ENCODE measurements at regions not wholly inside any gene's neighbourhood (a gene's known extent, or its start where the extent isn't known, plus 50 kb on each side); places are given as distances from the start of the nearest gene placed in this dataset.

- TF ChIP-seq ZNF462 (CRISPR knock-in tag; IDR thresholded peaks at IDR 0.05) (no peak), STAT1 (IDR thresholded peaks at IDR 0.05; ENCODE audit: unreplicated experiment) (no peak), EZH2 (IDR thresholded peaks at IDR 0.05; ENCODE audit: low read depth, unreplicated experiment) (no peak), CTCF (conservative IDR thresholded peaks at IDR 0.05; ENCODE audit: low read depth in 2 of 2) (no peak), NANOG (IDR thresholded peaks at IDR 0.05; ENCODE audit: borderline replicate concordance) (no peak), ETS1 (IDR thresholded peaks at IDR 0.05) (no peak), REST (IDR thresholded peaks at IDR 0.05; ENCODE audit: unreplicated experiment) (no peak)
Observed at GRCh38 chr6:145375502-145375901, 359.8 kb downstream of the EPM2A start (continued).

All from GM23338 (cell line).